HepG2 (cell line): ENCODE measurements at regions not wholly inside any gene's neighbourhood (a gene's known extent, or its start where the extent isn't known, plus 50 kb on each side); places are given as distances from the start of the nearest gene placed in this dataset.

Experiments used
- ATAC-seq: fragments of 200-7000 bp; cut with Tn5 transposase; 3 replicates; pipeline ENCODE4 v1.9.1; 2020; ENCODE audit warnings: mild to moderate bottlenecking, moderate library complexity
- BruUV-seq: library from RNA; stranded (reverse); fragments of 400-500 nt; replicated peaks from 2 replicates; lab custom pipeline; 2021; lab: Mats Ljungman, UMichigan
- CTCF ChIA-PET: fragments of 300-600 bp; formaldehyde crosslinking; extraction: SDS; loops from one replicate; lab custom pipeline; 2021; ENCODE audit warnings: low total read pairs, inconsistent platforms, low intra/inter-chr PET ratio; lab: Yijun Ruan, JAX
- POLR2A ChIA-PET: fragments of 350-600 bp; sonication (Branson Sonifier 250); formaldehyde crosslinking; loops from one replicate; lab custom pipeline; 2020; ENCODE audit warnings: antibody characterized with exemption, inconsistent platforms; lab: Yijun Ruan, JAX
- DNase-seq: peaks from one replicate; pipeline ENCODE4 v3.0.0-alpha.2; 2015; ENCODE audit warnings: low spot score
- FAIRE-seq: peaks from 3 replicates; lab custom pipeline; 2011; peaks lifted over from hg19 to GRCh38; lab: Jason Lieb, UNC
- H2AFZ ChIP-seq: one replicate; pipeline ENCODE4 v1.6.1; 2011; ENCODE audit warnings: low read length, inconsistent platforms
- H3K27ac ChIP-seq: fragments of 300-600 bp; 3 replicates; pipeline ENCODE4 v1.8.0; 2011; ENCODE audit warnings: mixed run types, mild to moderate bottlenecking, mixed read lengths, low read length, inconsistent platforms; ENCODE audit not compliant: insufficient read depth; ENCODE audit errors: extremely low read length
- H3K27me3 ChIP-seq, 2 experiments: fragments of 200-600 bp in 1 of 2; 2 replicates in 1 of 2; 3 replicates in 1 of 2; pipeline versions ENCODE4 v1.6.0 to v1.8.0; 2011; ENCODE audit warnings: low read length in 2 of 2, mild to moderate bottlenecking in 2 of 2, moderate library complexity in 2 of 2, inconsistent platforms in 1 of 2; ENCODE audit not compliant: insufficient read depth in 2 of 2, control insufficient read depth in 1 of 2
- H3K36me3 ChIP-seq, 2 experiments: fragments of 200-600 bp in 1 of 2; replicated peaks in 1 of 2; 2 replicates in 1 of 2; 3 replicates in 1 of 2; pipeline versions ENCODE4 v1.5.1 to v1.8.0; 2011; ENCODE audit warnings: low read length in 2 of 2, inconsistent platforms in 1 of 2; ENCODE audit not compliant: insufficient read depth in 2 of 2, control insufficient read depth in 1 of 2
- H3K4me1 ChIP-seq: 2 replicates; pipeline ENCODE4 v1.5.1; 2012; ENCODE audit warnings: low read length, inconsistent platforms; ENCODE audit not compliant: insufficient read depth
- H3K4me2 ChIP-seq: 2 replicates; pipeline ENCODE4 v1.6.0; 2011; ENCODE audit warnings: low read depth, low read length, inconsistent platforms
- H3K4me3 ChIP-seq, 3 experiments: fragments of 200-600 bp in 1 of 3; sonication (generic), shearing (Covaris generic) in 1 of 3; replicated peaks in 1 of 3; 2 replicates each; pipeline ENCODE4 v1.5.1; 2011 to 2016; ENCODE audit warnings: low read length in 3 of 3, inconsistent platforms in 2 of 3, low read depth in 2 of 3, mild to moderate bottlenecking in 2 of 3, control low read depth in 1 of 3, mixed read lengths in 1 of 3; ENCODE audit not compliant: insufficient read depth in 1 of 3
- H3K79me2 ChIP-seq: one replicate; pipeline ENCODE4 v1.6.1; 2011; ENCODE audit warnings: low read length, inconsistent platforms; ENCODE audit not compliant: insufficient read depth
- H3K9ac ChIP-seq: 2 replicates; pipeline ENCODE4 v1.6.0; 2011; ENCODE audit warnings: mild to moderate bottlenecking, low read depth, low read length, inconsistent platforms; ENCODE audit not compliant: insufficient read depth
- H3K9me3 ChIP-seq: 2 replicates; pipeline ENCODE4 v1.5.1; 2012; ENCODE audit warnings: mild to moderate bottlenecking, low read length
- H4K20me1 ChIP-seq: 2 replicates; pipeline ENCODE4 v1.6.0; 2011; ENCODE audit warnings: inconsistent platforms, mild to moderate bottlenecking, low read length, moderate library complexity; ENCODE audit not compliant: insufficient read depth
- CBX1 ChIP-seq: IDR thresholded peaks from one replicate; pipeline ENCODE4 v1.6.1; 2016; ENCODE audit warnings: antibody characterized with exemption, low read depth
- CHCHD3 ChIP-seq: sonication (generic); formaldehyde crosslinking; IDR thresholded peaks from 2 replicates; pipeline ENCODE4 v1.8.0; 2022; ENCODE audit warnings: mild to moderate bottlenecking, missing genetic modification reagents, moderate library complexity
- ELF3 ChIP-seq: IDR thresholded peaks from 2 replicates; pipeline ENCODE4 v1.6.1; 2016; ENCODE audit warnings: missing genetic modification reagents, missing compliant biosample characterization
- FLYWCH1 ChIP-seq: sonication (generic); formaldehyde crosslinking; IDR thresholded peaks from 2 replicates; pipeline ENCODE4 v1.8.1; 2023; ENCODE audit warnings: mild to moderate bottlenecking, missing genetic modification reagents
- IKZF1 ChIP-seq: fragments of 450-650 bp; IDR thresholded peaks from 2 replicates; pipeline ENCODE4 v1.7.1; 2016
- KDM6A ChIP-seq: IDR thresholded peaks from 2 replicates; pipeline ENCODE4 v1.6.1; 2016; ENCODE audit warnings: low read depth
- MAF1 ChIP-seq: sonication (generic); formaldehyde crosslinking; IDR thresholded peaks from 2 replicates; pipeline ENCODE4 v1.5.0; 2020; ENCODE audit warnings: missing genetic modification reagents, borderline replicate concordance
- MTF2 ChIP-seq: sonication (generic); formaldehyde crosslinking; IDR thresholded peaks from 2 replicates; pipeline ENCODE4 v1.5.0; 2020; ENCODE audit warnings: missing genetic modification reagents, borderline replicate concordance
- PAWR ChIP-seq: sonication (generic); formaldehyde crosslinking; IDR thresholded peaks from 2 replicates; pipeline ENCODE4 v1.4.0; 2020; ENCODE audit warnings: missing genetic modification reagents, mild to moderate bottlenecking, borderline replicate concordance
- SP1 ChIP-seq, 2 experiments: fragments of 450-650 bp in 1 of 2; sonication (generic) in 1 of 2; formaldehyde crosslinking in 1 of 2; IDR thresholded peaks; 2 replicates each; pipeline versions ENCODE4 v1.4.0 to v1.6.1; 2016 to 2020; ENCODE audit warnings: missing genetic modification reagents in 1 of 2
- TMF1 ChIP-seq: sonication (generic); formaldehyde crosslinking; IDR thresholded peaks from 2 replicates; pipeline ENCODE4 v1.8.1; 2022; ENCODE audit warnings: low read depth, missing genetic modification reagents
- ZNF33B ChIP-seq: sonication (generic); formaldehyde crosslinking; IDR thresholded peaks from 2 replicates; pipeline ENCODE4 v1.5.1; 2020; ENCODE audit warnings: mild to moderate bottlenecking, missing genetic modification reagents
- ZNF713 ChIP-seq: sonication (generic); formaldehyde crosslinking; IDR thresholded peaks from 2 replicates; pipeline ENCODE4 v1.4.0; 2020; ENCODE audit warnings: mild to moderate bottlenecking, missing genetic modification reagents
- ZSCAN22 ChIP-seq: sonication (generic); formaldehyde crosslinking; IDR thresholded peaks from 2 replicates; pipeline ENCODE4 v1.4.0; 2020; ENCODE audit warnings: mild to moderate bottlenecking, missing genetic modification reagents
- WGBS: methylation state at CpG from one replicate; pipeline ENCODE4 v1.1.6; 2017; ENCODE audit warnings: low lambda C conversion rate; 5-methylcytosine and 5-hydroxymethylcytosine counted together
- in situ Hi-C: cut with HindIII; loops from 2 replicates; pipeline ENCODE4 v1.10.0; 2017; ENCODE audit warnings: low pct_unique_long_range_greater_than_20kb; ENCODE audit not compliant: extremely low pct_ligation_motif_present
- intact Hi-C: fragments of 100-400 bp; cut with micrococcal nuclease; formaldehyde crosslinking; loops from one replicate; pipeline ENCODE4 v1.10.0; 2022; ENCODE audit not compliant: unreplicated experiment
- TF ChIP-seq, protein P1 (sequence below): sonication (generic); formaldehyde crosslinking; IDR thresholded peaks from 2 replicates; pipeline ENCODE4 v1.8.0; 2022; ENCODE audit warnings: mild to moderate bottlenecking, missing genetic modification reagents
- TF ChIP-seq, protein P2 (sequence below): sonication (generic); formaldehyde crosslinking; IDR thresholded peaks from 2 replicates; pipeline ENCODE4 v1.4.0; 2020; ENCODE audit warnings: mild to moderate bottlenecking, missing genetic modification reagents
- TF ChIP-seq, protein P3 (sequence below): IDR thresholded peaks from 2 replicates; pipeline ENCODE4 v1.6.1; 2016

DNA sequence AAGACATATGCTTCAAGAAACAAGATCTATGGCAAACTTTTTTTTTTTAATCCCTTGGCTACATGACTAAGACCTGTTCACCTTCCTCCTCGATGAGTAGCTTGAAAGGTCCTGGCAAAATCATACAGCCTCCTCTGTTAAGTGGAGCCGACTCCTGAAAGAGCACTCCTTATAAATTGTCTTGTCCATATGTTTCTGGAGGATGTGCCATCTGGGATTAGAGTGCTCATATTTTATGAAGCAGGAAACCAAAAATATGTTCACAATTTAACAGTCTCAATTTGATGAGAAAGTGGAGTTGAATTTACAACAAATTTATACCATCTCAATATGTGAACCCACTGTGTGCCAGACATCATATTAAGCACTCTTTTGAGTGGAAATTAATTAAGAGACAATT is 912.1 kb upstream of the FAT3 start:
- no peak for ATAC-seq
- Histone ChIP-seq H3K4me2 (no peak overlapping the region), H3K79me2 (no peaks in the 10 kb centered on the region), H3K27me3 (no peaks in the 10 kb centered on the region), H3K4me3 (no peak overlapping the region), H3K9ac (no peak overlapping the region), H3K4me1 (no peaks in the 10 kb centered on the region), H4K20me1 (no peaks in the 10 kb centered on the region), H3K9me3 (no peaks in the 10 kb centered on the region), H3K36me3 (no peaks in the 10 kb centered on the region), H3K27ac (no peak overlapping the region), H2AFZ (no peak overlapping the region)
- CTCF ChIA-PET, result no interaction called here
- FAIRE-seq, result no peak
- no TSS peak for BruUV-seq
- 2% methylated on average over 2 of the region's 2 CpGs for WGBS
- POLR2A ChIA-PET, result no interaction called here
- no peak for DNase-seq
- intact Hi-C loops, result no loop called here
- in situ Hi-C loops, result no loop called here
- TF ChIP-seq CHCHD3 (CRISPR knock-in tag) (no peak), MTF2 (CRISPR knock-in tag) (no peak), CBX1 (no peak), ZNF33B (no peak), ZSCAN22 (CRISPR knock-in tag) (no peak), ZNF713 (CRISPR knock-in tag) (no peak), SP1 (IDR thresholded peaks at IDR 0.05) (no peak), SP1 (CRISPR knock-in tag; IDR thresholded peaks at IDR 0.05) (no peak), MAF1 (CRISPR knock-in tag) (no peak), TMF1 (CRISPR knock-in tag) (no peak), IKZF1 (no peak), ELF3 (CRISPR knock-in tag) (no peak), FLYWCH1 (CRISPR knock-in tag) (no peak), PAWR (CRISPR knock-in tag) (no peak), KDM6A (CRISPR knock-in tag) (no peak)
- TF ChIP-seq, protein P1, sequence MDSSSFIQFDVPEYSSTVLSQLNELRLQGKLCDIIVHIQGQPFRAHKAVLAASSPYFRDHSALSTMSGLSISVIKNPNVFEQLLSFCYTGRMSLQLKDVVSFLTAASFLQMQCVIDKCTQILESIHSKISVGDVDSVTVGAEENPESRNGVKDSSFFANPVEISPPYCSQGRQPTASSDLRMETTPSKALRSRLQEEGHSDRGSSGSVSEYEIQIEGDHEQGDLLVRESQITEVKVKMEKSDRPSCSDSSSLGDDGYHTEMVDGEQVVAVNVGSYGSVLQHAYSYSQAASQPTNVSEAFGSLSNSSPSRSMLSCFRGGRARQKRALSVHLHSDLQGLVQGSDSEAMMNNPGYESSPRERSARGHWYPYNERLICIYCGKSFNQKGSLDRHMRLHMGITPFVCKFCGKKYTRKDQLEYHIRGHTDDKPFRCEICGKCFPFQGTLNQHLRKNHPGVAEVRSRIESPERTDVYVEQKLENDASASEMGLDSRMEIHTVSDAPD, result no peak
- TF ChIP-seq, protein P2, sequence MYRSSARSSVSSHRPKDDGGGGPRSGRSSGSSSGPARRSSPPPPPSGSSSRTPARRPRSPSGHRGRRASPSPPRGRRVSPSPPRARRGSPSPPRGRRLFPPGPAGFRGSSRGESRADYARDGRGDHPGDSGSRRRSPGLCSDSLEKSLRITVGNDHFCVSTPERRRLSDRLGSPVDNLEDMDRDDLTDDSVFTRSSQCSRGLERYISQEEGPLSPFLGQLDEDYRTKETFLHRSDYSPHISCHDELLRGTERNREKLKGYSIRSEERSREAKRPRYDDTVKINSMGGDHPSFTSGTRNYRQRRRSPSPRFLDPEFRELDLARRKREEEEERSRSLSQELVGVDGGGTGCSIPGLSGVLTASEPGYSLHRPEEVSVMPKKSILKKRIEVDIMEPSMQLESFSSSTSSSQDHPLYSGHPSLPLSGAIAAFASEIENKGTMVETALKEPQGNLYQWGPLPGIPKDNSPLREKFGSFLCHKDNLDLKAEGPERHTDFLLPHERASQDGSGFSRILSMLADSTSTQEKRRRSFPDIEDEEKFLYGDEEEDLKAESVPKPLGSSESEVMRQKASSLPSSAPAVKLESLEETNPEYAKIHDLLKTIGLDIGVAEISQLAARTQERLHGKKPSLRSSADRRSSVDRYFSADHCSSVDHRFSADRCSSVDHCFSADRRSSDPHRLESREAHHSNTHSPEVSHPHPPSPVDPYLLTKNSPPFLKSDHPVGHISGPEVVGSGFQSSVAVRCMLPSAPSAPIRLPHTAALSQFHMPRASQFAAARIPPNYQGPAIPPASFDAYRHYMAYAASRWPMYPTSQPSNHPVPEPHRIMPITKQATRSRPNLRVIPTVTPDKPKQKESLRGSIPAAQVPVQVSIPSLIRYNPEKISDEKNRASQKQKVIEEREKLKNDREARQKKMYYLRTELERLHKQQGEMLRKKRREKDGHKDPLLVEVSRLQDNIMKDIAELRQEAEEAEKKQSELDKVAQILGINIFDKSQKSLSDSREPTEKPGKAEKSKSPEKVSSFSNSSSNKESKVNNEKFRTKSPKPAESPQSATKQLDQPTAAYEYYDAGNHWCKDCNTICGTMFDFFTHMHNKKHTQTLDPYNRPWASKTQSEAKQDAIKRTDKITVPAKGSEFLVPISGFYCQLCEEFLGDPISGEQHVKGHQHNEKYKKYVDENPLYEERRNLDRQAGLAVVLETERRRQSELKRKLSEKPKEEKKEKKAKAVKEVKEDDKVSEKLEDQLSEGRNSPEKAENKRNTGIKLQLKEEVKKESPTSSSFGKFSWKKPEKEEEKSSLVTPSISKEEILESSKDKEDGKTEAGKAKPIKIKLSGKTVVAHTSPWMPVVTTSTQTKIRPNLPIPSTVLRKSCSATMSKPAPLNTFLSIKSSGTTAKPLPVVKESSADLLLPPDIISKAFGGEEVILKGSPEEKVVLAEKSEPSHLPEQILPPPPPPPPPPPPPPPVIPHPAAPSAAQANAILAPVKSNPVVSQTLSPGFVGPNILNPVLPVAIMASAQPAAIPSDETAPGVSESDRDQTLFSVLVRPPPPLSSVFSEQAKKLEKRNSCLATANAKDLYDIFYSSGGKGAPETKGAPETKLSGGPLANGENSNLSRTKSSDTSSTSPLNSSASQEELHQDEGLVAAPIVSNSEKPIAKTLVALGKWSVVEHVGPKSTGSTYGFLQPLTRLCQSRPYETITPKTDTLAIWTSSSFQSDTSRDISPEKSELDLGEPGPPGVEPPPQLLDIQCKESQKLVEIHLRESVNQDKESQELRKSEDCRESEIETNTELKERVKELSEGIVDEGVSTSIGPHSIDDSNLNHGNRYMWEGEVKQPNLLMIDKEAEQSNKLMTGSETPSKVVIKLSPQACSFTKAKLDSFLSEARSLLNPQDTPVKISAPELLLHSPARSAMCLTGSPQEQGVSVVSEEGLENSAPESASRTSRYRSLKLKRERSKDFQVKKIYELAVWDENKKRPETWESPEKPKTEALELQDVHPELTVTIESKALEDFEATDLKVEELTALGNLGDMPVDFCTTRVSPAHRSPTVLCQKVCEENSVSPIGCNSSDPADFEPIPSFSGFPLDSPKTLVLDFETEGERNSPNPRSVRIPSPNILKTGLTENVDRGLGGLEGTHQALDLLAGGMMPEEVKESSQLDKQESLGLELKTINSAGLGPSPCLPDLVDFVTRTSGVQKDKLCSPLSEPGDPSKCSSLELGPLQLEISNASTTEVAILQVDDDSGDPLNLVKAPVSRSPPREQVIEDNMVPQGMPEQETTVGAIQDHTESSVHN (CRISPR knock-in tag), result no peak
- TF ChIP-seq, protein P3, sequence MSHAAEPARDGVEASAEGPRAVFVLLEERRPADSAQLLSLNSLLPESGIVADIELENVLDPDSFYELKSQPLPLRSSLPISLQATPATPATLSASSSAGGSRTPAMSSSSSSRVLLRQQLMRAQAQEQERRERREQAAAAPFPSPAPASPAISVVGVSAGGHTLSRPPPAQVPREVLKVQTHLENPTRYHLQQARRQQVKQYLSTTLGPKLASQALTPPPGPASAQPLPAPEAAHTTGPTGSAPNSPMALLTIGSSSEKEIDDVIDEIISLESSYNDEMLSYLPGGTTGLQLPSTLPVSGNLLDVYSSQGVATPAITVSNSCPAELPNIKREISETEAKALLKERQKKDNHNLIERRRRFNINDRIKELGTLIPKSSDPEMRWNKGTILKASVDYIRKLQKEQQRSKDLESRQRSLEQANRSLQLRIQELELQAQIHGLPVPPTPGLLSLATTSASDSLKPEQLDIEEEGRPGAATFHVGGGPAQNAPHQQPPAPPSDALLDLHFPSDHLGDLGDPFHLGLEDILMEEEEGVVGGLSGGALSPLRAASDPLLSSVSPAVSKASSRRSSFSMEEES (CRISPR knock-in tag), result no peak
